ENCODE measurements at regions not wholly inside any gene's neighbourhood (a gene's known extent, or its start where the extent isn't known, plus 50 kb on each side); places are given as distances from the start of the nearest gene placed in this dataset.
"Not testable (repeated sequence)": the region's sequence is repeated elsewhere in the genome, so short reads cannot be mapped to it uniquely, and the experiment has no call there.

DNA sequence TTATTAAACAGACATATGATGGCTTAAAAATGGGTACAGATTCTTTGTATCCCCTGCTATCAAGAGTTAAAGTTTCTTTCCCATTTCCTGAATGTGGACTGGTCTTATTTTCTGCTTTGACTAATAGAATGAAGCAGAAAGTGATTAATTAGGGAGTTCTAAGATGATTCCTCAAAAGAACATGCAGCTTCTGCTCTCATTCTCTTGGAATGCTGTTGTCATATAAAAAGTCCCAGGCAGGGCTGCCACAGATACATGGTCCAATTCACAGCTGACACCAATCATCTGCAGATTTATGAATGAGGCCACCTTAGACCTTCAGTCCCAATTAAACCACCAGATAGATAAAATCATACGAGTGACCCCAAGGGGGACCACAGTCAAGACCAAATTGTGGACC, 844.5 kb upstream of the RAG2 start:
- no peak overlapping the region for H3K4me3 ChIP-seq (ENCODE audit: low read depth, low read length)
- no peaks in the 10 kb centered on the region for H3K9me3 ChIP-seq (ENCODE audit: control insufficient read depth, low read length)
- no peaks in the 10 kb centered on the region for H3K79me2 ChIP-seq
- H3K4me2 ChIP-seq (ENCODE audit: low read length), result no peak overlapping the region
- H3K27me3 ChIP-seq (ENCODE audit: control insufficient read depth, insufficient read depth, low read length), result no peaks in the 10 kb centered on the region
- no peak overlapping the region for H3K9ac ChIP-seq
- no peak for TF ChIP-seq CTCF (IDR thresholded peaks at IDR 0.05)
- no peaks in the 10 kb centered on the region for H3K4me1 ChIP-seq
- no peak overlapping the region for H2AFZ ChIP-seq
- no peak overlapping the region for H3K27ac ChIP-seq
- H3K36me3 ChIP-seq (ENCODE audit: control insufficient read depth, insufficient read depth, low read length), result no peaks in the 10 kb centered on the region

GRCh38 chr11:37431633-37432230, 833.7 kb upstream of the RAG2 start:
- H3K27me3 ChIP-seq (ENCODE audit: control insufficient read depth, insufficient read depth, low read length); H3K4me1 ChIP-seq; H2AFZ ChIP-seq; H3K9ac ChIP-seq; H3K9me3 ChIP-seq (ENCODE audit: control insufficient read depth, low read length); H3K79me2 ChIP-seq; H3K27ac ChIP-seq; H3K36me3 ChIP-seq (ENCODE audit: control insufficient read depth, insufficient read depth, low read length); H3K4me3 ChIP-seq (ENCODE audit: low read depth, low read length); H3K4me2 ChIP-seq (ENCODE audit: low read length): not testable (repeated sequence)

DNA sequence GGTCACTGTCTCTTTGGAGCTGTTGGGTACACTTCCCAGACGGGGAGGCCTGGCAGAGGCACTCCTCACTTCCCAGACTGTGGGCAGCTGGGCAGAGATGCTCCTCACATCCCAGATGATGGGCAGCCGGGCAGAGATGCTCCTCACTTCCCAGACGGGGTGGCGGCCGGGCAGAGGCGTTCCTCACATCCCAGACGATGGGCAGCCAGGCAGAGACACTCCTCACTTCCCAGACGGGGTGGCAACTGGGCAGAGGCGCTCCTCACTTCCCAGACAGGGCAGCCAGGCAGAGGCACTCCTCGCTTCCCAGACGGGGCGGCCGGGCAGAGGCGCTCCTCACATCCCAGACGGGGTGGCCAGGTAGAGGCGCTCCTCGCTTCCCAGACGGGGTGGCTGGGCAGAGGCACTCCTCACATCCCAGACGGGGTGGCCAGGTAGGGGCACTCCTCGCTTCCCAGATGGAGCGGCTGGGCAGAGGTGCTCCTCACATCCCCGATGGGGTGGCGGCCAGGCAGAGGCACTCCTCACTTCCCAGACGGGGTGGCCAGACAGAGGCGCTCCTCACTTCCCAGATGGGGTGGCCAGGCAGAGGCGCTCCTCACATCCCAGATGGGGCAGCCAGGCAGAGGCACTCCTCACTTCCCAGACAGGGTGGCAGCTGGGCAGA, 833.1 kb upstream of the RAG2 start:
- not testable (repeated sequence) for H3K4me2 ChIP-seq (ENCODE audit: low read length); H3K27ac ChIP-seq; H3K36me3 ChIP-seq (ENCODE audit: control insufficient read depth, insufficient read depth, low read length); H3K4me1 ChIP-seq; H2AFZ ChIP-seq; H3K9ac ChIP-seq; H3K27me3 ChIP-seq (ENCODE audit: control insufficient read depth, insufficient read depth, low read length); H3K79me2 ChIP-seq; H3K4me3 ChIP-seq (ENCODE audit: low read depth, low read length); H3K9me3 ChIP-seq (ENCODE audit: control insufficient read depth, low read length)

GRCh38 chr11:37422511-37422910, 824.5 kb upstream of the RAG2 start:
- Histone ChIP-seq H3K9ac (no peak overlapping the region), H3K27me3 (ENCODE audit: control insufficient read depth, insufficient read depth, low read length) (no peaks in the 10 kb centered on the region), H3K79me2 (no peaks in the 10 kb centered on the region), H3K9me3 (ENCODE audit: control insufficient read depth, low read length) (no peaks in the 10 kb centered on the region), H2AFZ (no peak overlapping the region), H3K4me2 (ENCODE audit: low read length) (no peak overlapping the region), H3K36me3 (ENCODE audit: control insufficient read depth, insufficient read depth, low read length) (no peaks in the 10 kb centered on the region), H3K27ac (no peak overlapping the region), H3K4me3 (ENCODE audit: low read depth, low read length) (no peak overlapping the region), H3K4me1 (no peaks in the 10 kb centered on the region)
- no peak for TF ChIP-seq CTCF (IDR thresholded peaks at IDR 0.05)

DNA sequence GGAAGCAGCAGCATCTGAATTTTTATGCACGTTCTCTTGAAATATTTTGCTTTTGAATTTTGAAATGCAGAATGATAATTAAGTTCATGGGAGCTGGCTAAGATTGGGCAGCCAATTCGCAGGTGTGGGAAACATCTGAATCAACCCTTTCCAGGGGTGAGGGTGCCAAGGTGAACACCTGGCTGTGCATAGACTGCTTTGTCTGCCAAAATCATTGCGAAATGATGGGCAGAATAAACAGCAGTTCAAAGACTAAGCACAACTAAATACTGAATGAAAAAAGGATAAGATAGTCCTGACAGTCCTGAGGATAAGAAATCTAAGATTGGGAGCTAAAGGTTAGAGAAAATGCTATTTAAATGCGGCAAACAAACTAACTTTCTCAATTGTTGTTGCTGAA, 813.3 kb upstream of the RAG2 start:
- H3K4me1 ChIP-seq, result no peaks in the 10 kb centered on the region
- no peak overlapping the region for H2AFZ ChIP-seq
- H3K4me2 ChIP-seq (ENCODE audit: low read length), result no peak overlapping the region
- H3K36me3 ChIP-seq (ENCODE audit: control insufficient read depth, insufficient read depth, low read length), result no peaks in the 10 kb centered on the region
- no peaks in the 10 kb centered on the region for H3K79me2 ChIP-seq
- H3K27me3 ChIP-seq (ENCODE audit: control insufficient read depth, insufficient read depth, low read length), result no peaks in the 10 kb centered on the region
- no peak overlapping the region for H3K4me3 ChIP-seq (ENCODE audit: low read depth, low read length)
- H3K9ac ChIP-seq, result no peak overlapping the region
- no peaks in the 10 kb centered on the region for H3K9me3 ChIP-seq (ENCODE audit: control insufficient read depth, low read length)
- TF ChIP-seq CTCF (IDR thresholded peaks at IDR 0.05), result no peak
- no peak overlapping the region for H3K27ac ChIP-seq

DNA sequence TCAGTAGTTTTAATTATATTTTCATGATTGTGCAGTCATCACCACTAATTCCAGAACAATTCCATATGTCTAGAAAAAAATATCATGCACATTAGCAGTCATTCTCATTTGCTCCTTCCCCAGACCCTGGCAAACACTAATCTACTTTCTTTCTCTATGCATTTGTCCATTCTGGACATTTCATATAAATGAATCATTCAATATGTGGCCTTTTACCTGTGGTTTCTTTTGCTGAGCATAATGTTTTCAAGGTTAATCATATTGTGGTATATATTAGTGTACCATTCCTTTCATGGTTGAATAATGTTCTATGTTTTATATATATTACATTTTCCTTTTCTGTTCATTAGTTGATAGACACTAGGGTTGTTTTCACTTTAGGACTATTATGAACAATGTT, 811.1 kb upstream of the RAG2 start:
- Histone ChIP-seq H3K4me1 (no peaks in the 10 kb centered on the region), H3K9ac (no peak overlapping the region), H3K79me2 (no peaks in the 10 kb centered on the region), H3K4me2 (ENCODE audit: low read length) (no peak overlapping the region), H3K9me3 (ENCODE audit: control insufficient read depth, low read length) (no peaks in the 10 kb centered on the region), H3K36me3 (ENCODE audit: control insufficient read depth, insufficient read depth, low read length) (no peaks in the 10 kb centered on the region), H3K4me3 (ENCODE audit: low read depth, low read length) (no peak overlapping the region), H3K27ac (no peak overlapping the region), H2AFZ (no peak overlapping the region), H3K27me3 (ENCODE audit: control insufficient read depth, insufficient read depth, low read length) (no peaks in the 10 kb centered on the region)
- TF ChIP-seq CTCF (IDR thresholded peaks at IDR 0.05), result no peak
